ENCODE measurements at regions not wholly inside any gene's neighbourhood (a gene's known extent, or its start where the extent isn't known, plus 50 kb on each side); places are given as distances from the start of the nearest gene placed in this dataset.

DNA sequence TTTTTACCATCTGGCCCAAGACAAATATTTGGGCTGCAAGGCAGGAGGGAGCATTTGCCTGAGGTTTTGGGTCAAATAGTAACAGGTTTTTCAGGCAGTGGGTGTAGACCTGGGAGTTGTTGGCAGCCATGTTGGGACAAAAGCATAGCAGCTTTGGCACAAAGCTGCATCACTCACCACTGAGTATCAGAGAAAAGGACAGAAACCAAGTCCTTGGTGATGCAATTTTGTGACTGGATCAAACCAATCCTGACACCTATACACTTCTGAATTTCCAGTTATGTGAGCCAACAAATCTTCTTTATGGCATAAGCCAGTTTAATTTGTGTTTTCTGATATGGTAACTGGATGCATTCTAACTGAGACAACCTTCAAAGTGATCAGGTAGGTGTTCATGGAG, 144.8 kb upstream of the KRR1 start:
- DNase-seq: no peak
- Histone ChIP-seq H3K27me3 (no peaks in the 10 kb centered on the region), H3K9me3 (no peaks in the 10 kb centered on the region), H3K36me3 (replicated peaks in 1 of 2; ENCODE audit: insufficient read depth in 1 of 2, low read depth in 2 of 2) (no peaks in the 10 kb centered on the region), H3K4me1 (peaks cover 2% of the 10 kb centered on the region), H3K27ac (no peak overlapping the region), H3K4me3 (no peak overlapping the region)
- ATAC-seq: no peak
- TF ChIP-seq CTCF (IDR thresholded peaks at IDR 0.05) (no peak), POLR2A (IDR thresholded peaks at IDR 0.05) (no peak)
- intact Hi-C loops (cut with DNase I): no loop called here

DNA sequence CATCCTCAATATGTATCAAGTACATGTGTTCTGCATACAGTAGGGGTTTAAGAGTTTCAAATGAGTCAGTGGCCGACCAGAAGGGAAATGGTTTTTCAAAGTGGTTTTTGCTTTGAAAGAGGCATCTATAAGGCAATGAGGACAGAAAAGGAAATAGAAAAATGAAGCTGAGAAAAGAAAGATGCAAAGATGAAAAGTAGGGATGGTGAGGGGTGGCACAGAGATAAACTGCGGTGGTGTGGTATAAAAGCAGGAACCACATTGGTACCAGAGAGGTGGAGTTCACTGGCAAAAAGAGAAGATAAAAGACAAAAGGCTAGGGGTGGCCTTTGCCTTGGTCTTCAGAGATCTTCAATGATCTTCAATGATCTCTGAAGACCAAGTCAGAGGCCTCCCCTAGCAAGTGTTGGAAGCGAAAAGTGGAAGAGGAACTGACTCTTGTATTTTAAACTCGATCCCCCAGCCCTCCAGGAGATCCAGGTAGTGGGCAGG, 144.0 kb upstream of the KRR1 start:
- no peak overlapping the region for H3K27ac ChIP-seq
- TF ChIP-seq CTCF (IDR thresholded peaks at IDR 0.05) (no peak), POLR2A (IDR thresholded peaks at IDR 0.05) (no peak)
- WGBS, 2 donors: 90 to 93% methylated on average over 4 of the region's 4 CpGs
- H3K36me3 ChIP-seq (replicated peaks in 1 of 2; ENCODE audit: insufficient read depth in 1 of 2, low read depth in 2 of 2): no peaks in the 10 kb centered on the region
- intact Hi-C loops (cut with DNase I): no loop called here
- H3K4me3 ChIP-seq: no peak overlapping the region
- H3K9me3 ChIP-seq: no peaks in the 10 kb centered on the region
- no peak for DNase-seq
- peaks cover 7% of the 10 kb centered on the region for H3K4me1 ChIP-seq
- ATAC-seq: no peak
- no peaks in the 10 kb centered on the region for H3K27me3 ChIP-seq

DNA sequence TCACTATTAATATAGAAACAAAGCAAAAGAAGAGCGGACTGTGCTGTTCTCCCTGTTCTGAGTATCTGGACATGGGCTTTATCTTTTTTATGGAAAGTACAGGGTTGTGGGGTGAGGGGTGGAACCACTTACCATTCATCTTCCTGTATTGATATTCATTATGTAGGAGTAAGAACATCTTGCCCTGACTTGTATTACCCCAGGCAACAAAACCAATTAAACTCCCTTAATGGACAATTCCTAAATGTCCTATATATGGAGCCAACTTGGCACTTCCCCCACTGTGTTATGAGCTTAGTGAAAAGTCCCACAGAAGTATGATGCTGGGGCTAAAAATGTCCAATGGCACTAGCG, 139.9 kb upstream of the KRR1 start:
- H3K9me3 ChIP-seq: no peaks in the 10 kb centered on the region
- H3K4me3 ChIP-seq: no peak overlapping the region
- ATAC-seq: no peak
- H3K4me1 ChIP-seq: peaks cover 11% of the 10 kb centered on the region
- intact Hi-C loops (cut with DNase I): no loop called here
- no peaks in the 10 kb centered on the region for H3K36me3 ChIP-seq (replicated peaks in 1 of 2; ENCODE audit: insufficient read depth in 1 of 2, low read depth in 2 of 2)
- no peak for DNase-seq
- H3K27ac ChIP-seq: no peak overlapping the region
- TF ChIP-seq CTCF (IDR thresholded peaks at IDR 0.05) (no peak), POLR2A (IDR thresholded peaks at IDR 0.05) (no peak)
- no peaks in the 10 kb centered on the region for H3K27me3 ChIP-seq
- WGBS, 2 donors: 68 to 71% methylated on average over 2 of the region's 2 CpGs

GRCh38 chr12:75650595-75651341, 139.4 kb upstream of the KRR1 start:
- intact Hi-C loops (cut with DNase I): no loop called here
- ATAC-seq (peak; percentile 33), DNase-seq (no peak)
- no peak overlapping the region for H3K4me3 ChIP-seq
- no peak for TF ChIP-seq CTCF (IDR thresholded peaks at IDR 0.05)
- TF ChIP-seq POLR2A (IDR thresholded peaks at IDR 0.05): no peak
- H3K27ac ChIP-seq: no peak overlapping the region
- no peaks in the 10 kb centered on the region for H3K9me3 ChIP-seq
- WGBS, 2 donors: 27 to 28% methylated on average over 2 of the region's 2 CpGs
- peaks cover 12% of the 10 kb centered on the region for H3K4me1 ChIP-seq
- H3K36me3 ChIP-seq (replicated peaks in 1 of 2; ENCODE audit: insufficient read depth in 1 of 2, low read depth in 2 of 2): no peaks in the 10 kb centered on the region
- no peaks in the 10 kb centered on the region for H3K27me3 ChIP-seq

DNA sequence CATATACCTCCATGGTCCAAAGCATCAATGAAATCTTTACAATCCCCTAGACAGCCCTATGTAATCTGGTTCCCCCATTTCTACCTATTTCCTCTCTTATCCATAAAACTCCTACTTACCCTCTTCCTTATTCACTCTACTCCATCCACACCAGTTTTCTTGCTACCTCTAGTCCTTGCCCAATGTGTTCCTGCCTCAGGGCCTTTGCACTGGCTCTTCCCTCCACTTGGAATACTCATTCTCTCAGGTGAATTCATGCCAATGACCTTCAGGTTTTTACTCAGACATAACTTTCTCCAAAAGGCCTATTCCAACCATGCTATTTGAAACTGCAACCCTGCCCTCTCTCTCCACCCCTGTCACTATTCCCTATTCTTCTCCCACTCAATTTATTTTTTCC, 138.7 kb upstream of the KRR1 start:
- Histone ChIP-seq H3K4me1 (peaks cover 12% of the 10 kb centered on the region), H3K4me3 (no peak overlapping the region), H3K27ac (no peak overlapping the region), H3K36me3 (replicated peaks in 1 of 2; ENCODE audit: insufficient read depth in 1 of 2, low read depth in 2 of 2) (no peaks in the 10 kb centered on the region), H3K9me3 (no peaks in the 10 kb centered on the region), H3K27me3 (no peaks in the 10 kb centered on the region)
- no peak for TF ChIP-seq CTCF (IDR thresholded peaks at IDR 0.05)
- TF ChIP-seq POLR2A (IDR thresholded peaks at IDR 0.05): no peak
- ATAC-seq (no peak), DNase-seq (no peak)
- intact Hi-C loops (cut with DNase I): no loop called here

All from body of pancreas (tissue), 4 donors.